H9 (cell line): ENCODE measurements at regions not wholly inside any gene's neighbourhood (a gene's known extent, or its start where the extent isn't known, plus 50 kb on each side); places are given as distances from the start of the nearest gene placed in this dataset.
"Not testable (repeated sequence)": the region's sequence is repeated elsewhere in the genome, so short reads cannot be mapped to it uniquely, and the experiment has no call there.

Source experiments
- DNase-seq: peaks from one replicate; pipeline ENCODE4 v3.0.0-alpha.2; 2017
- H2AFZ ChIP-seq: one replicate; pipeline ENCODE4 v1.6.1; 2013; ENCODE audit warnings: mild to moderate bottlenecking, low read length, control low read depth, moderate library complexity
- H2AK5ac ChIP-seq: 2 replicates; pipeline ENCODE4 v1.6.1; 2013; ENCODE audit warnings: low read length, control low read depth, mixed read lengths; ENCODE audit not compliant: insufficient read length
- H2BK120ac ChIP-seq: one replicate; pipeline ENCODE4 v1.6.1; 2013; ENCODE audit warnings: low read depth, mild to moderate bottlenecking, low read length, control low read depth, inconsistent platforms; ENCODE audit not compliant: poor library complexity, severe bottlenecking
- H2BK12ac ChIP-seq: 2 replicates; pipeline ENCODE4 v1.6.1; 2013; ENCODE audit warnings: low read length, control low read depth, mixed read lengths, low read depth; ENCODE audit not compliant: insufficient read length
- H2BK15ac ChIP-seq: 2 replicates; pipeline ENCODE4 v1.6.1; 2013; ENCODE audit warnings: low read depth, low read length, control low read depth
- H2BK20ac ChIP-seq: one replicate; pipeline ENCODE4 v1.6.1; 2013; ENCODE audit warnings: low read depth, mild to moderate bottlenecking, low read length, control low read depth, inconsistent platforms; ENCODE audit not compliant: poor library complexity, severe bottlenecking
- H2BK5ac ChIP-seq: 2 replicates; pipeline ENCODE4 v1.6.1; 2013; ENCODE audit warnings: low read length, control low read depth, mixed read lengths; ENCODE audit not compliant: insufficient read length
- H3K14ac ChIP-seq: 2 replicates; pipeline ENCODE4 v1.6.1; 2013; ENCODE audit warnings: low read length, control low read depth; ENCODE audit not compliant: insufficient read depth
- H3K18ac ChIP-seq: 2 replicates; pipeline ENCODE4 v1.6.1; 2013; ENCODE audit warnings: low read depth, mild to moderate bottlenecking, mixed read lengths, low read length, control low read depth; ENCODE audit not compliant: insufficient read length
- H3K23ac ChIP-seq: 2 replicates; pipeline ENCODE4 v1.6.1; 2013; ENCODE audit warnings: low read length, control low read depth, mixed read lengths, low read depth; ENCODE audit not compliant: insufficient read length
- H3K23me2 ChIP-seq: 2 replicates; pipeline ENCODE4 v1.6.1; 2013; ENCODE audit warnings: low read depth, mild to moderate bottlenecking, mixed read lengths, low read length, control low read depth; ENCODE audit not compliant: insufficient read length, poor library complexity, severe bottlenecking
- H3K27ac ChIP-seq: 2 replicates; pipeline ENCODE4 v1.5.1; 2013; ENCODE audit warnings: low read length, control low read depth, mixed read lengths, low read depth; ENCODE audit not compliant: insufficient read length
- H3K27me3 ChIP-seq: 2 replicates; pipeline ENCODE4 v1.6.1; 2013; ENCODE audit warnings: low read length, control low read depth, inconsistent platforms; ENCODE audit not compliant: insufficient read depth
- H3K4ac ChIP-seq: 2 replicates; pipeline ENCODE4 v1.6.1; 2013; ENCODE audit warnings: low read depth, mild to moderate bottlenecking, control low read depth, inconsistent platforms, low read length, moderate library complexity
- H3K4me1 ChIP-seq: 2 replicates; pipeline ENCODE4 v1.6.1; 2013; ENCODE audit warnings: low read length, control low read depth, inconsistent platforms; ENCODE audit not compliant: insufficient read depth
- H3K4me2 ChIP-seq: 2 replicates; pipeline ENCODE4 v1.6.1; 2013; ENCODE audit warnings: low read length, control low read depth, mixed read lengths; ENCODE audit not compliant: insufficient read length, insufficient read depth
- H3K56ac ChIP-seq: 2 replicates; pipeline ENCODE4 v1.6.1; 2013; ENCODE audit warnings: low read depth, mild to moderate bottlenecking, mixed read lengths, low read length, control low read depth; ENCODE audit not compliant: insufficient read length
- H3K79me1 ChIP-seq: 2 replicates; pipeline ENCODE4 v1.6.1; 2013; ENCODE audit warnings: low read depth, mild to moderate bottlenecking, moderate library complexity, low read length, control low read depth, inconsistent platforms; ENCODE audit not compliant: insufficient read depth, poor library complexity, severe bottlenecking
- H3K79me2 ChIP-seq: 2 replicates; pipeline ENCODE4 v1.6.1; 2013; ENCODE audit warnings: low read length, control low read depth, inconsistent platforms; ENCODE audit not compliant: insufficient read depth
- H3K9ac ChIP-seq: 2 replicates; pipeline ENCODE4 v1.6.1; 2013; ENCODE audit warnings: low read length, control low read depth, mixed read lengths; ENCODE audit not compliant: insufficient read length; ENCODE audit errors: extremely low read depth
- H3K9me3 ChIP-seq: one replicate; pipeline ENCODE4 v1.6.1; 2013; ENCODE audit warnings: low read depth, low read length, inconsistent platforms; ENCODE audit not compliant: control insufficient read depth
- H3T11ph ChIP-seq: one replicate; pipeline ENCODE4 v1.6.1; 2013; ENCODE audit warnings: mild to moderate bottlenecking, low read length, control low read depth, inconsistent platforms
- H4K20me1 ChIP-seq: one replicate; pipeline ENCODE4 v1.6.1; 2013; ENCODE audit not compliant: control insufficient read depth, insufficient read length, insufficient read depth
- H4K5ac ChIP-seq: 2 replicates; pipeline ENCODE4 v1.6.1; 2013; ENCODE audit warnings: low read depth, mild to moderate bottlenecking, mixed read lengths, low read length, control low read depth; ENCODE audit not compliant: insufficient read length
- H4K8ac ChIP-seq: replicated peaks from 2 replicates; pipeline ENCODE4 v1.6.1; 2013; ENCODE audit warnings: low read length, control low read depth, mixed read lengths, low read depth; ENCODE audit not compliant: insufficient read length
- H4K91ac ChIP-seq: 2 replicates; pipeline ENCODE4 v1.6.1; 2013; ENCODE audit warnings: low read depth, mild to moderate bottlenecking, moderate library complexity, mixed read lengths, low read length, control low read depth; ENCODE audit not compliant: insufficient read length
- H3K27ac Mint-ChIP-seq, 3 experiments: 2 replicates in 2 of 3; 3 replicates in 1 of 3; pipeline ENCODE4 v1.8.0; 2020 to 2021; ENCODE audit warnings: mixed read lengths in 3 of 3, mild to moderate bottlenecking in 1 of 3, moderate library complexity in 1 of 3
- H3K27me3 Mint-ChIP-seq: 2 replicates; pipeline ENCODE4 v1.8.0; 2021; ENCODE audit warnings: low read depth, mild to moderate bottlenecking, moderate library complexity, mixed read lengths
- H3K36me3 Mint-ChIP-seq, 3 experiments: 2 replicates in 2 of 3; 3 replicates in 1 of 3; pipeline ENCODE4 v1.8.0; 2020 to 2021; ENCODE audit warnings: low read depth in 3 of 3, mixed read lengths in 3 of 3; ENCODE audit not compliant: insufficient read depth in 1 of 3
- H3K4me1 Mint-ChIP-seq, 2 experiments: 2 replicates each; pipeline ENCODE4 v1.8.0; 2020; ENCODE audit warnings: mixed read lengths in 2 of 2
- H3K4me3 Mint-ChIP-seq, 2 experiments: 2 replicates in 1 of 2; 3 replicates in 1 of 2; pipeline ENCODE4 v1.8.0; 2020 to 2021; ENCODE audit warnings: mild to moderate bottlenecking in 2 of 2, mixed read lengths in 2 of 2, moderate library complexity in 1 of 2
- H3K9me3 Mint-ChIP-seq, 2 experiments: 2 replicates in 1 of 2; 3 replicates in 1 of 2; pipeline ENCODE4 v1.8.0; 2020; ENCODE audit warnings: mild to moderate bottlenecking in 2 of 2, mixed read lengths in 2 of 2, moderate library complexity in 1 of 2
- CTCF ChIP-seq: fragments of 200-600 bp; sonication (generic); conservative IDR thresholded peaks from 3 replicates; pipeline ENCODE4 v1.8.0; 2021; ENCODE audit warnings: antibody characterized with exemption, mild to moderate bottlenecking
- WGBS: extraction: QIAGEN DNeasy Blood & Tissue Kit; methylation state at CpG from one replicate; pipeline ENCODE4 v1.1.7; 2013; ENCODE audit warnings: missing lambda C conversion rate, low lambda C conversion rate, mixed read lengths; ENCODE audit not compliant: insufficient read length; ENCODE audit errors: extremely low coverage; 5-methylcytosine and 5-hydroxymethylcytosine counted together

DNA sequence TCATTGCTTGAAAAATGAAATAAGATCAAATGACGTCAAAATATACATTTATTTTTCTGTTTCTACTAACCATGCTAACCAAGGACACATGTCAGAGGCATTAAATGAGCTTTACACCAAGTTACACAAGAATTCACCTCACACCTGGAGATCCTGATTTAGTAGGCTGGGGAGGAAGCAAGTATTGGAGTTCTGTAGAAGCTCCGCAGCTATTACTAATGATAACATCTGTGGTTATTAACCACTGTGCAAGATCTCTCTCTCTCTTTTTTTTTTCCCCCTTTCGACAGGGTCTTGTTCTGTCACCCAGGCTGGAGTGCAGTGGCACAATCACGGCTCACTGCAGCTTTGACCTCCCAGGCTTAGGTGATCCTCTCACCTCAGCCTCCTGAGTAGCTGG lies 104.0 kb downstream of the ZNF22 start:
- Mint-ChIP-seq H3K36me3 (no peaks in the 10 kb centered on the region), H3K27ac (no peak overlapping the region; a peak in 1 of 7 replicates), H3K9me3 (no peaks in the 10 kb centered on the region; a peak in 1 of 5 replicates), H3K4me1 (peaks cover 16 to 18% of the 10 kb centered on the region in 2 experiments), H3K4me3 (no peak overlapping the region), H3K27me3 (peaks cover 9% of the 10 kb centered on the region)
- H3K27me3 ChIP-seq: no peaks in the 10 kb centered on the region
- H2BK12ac ChIP-seq: no peak overlapping the region
- no peak overlapping the region for H2BK120ac ChIP-seq
- no peaks in the 10 kb centered on the region for H3K4me1 ChIP-seq
- H4K8ac ChIP-seq: no peak overlapping the region
- no peak overlapping the region for H3K18ac ChIP-seq
- H4K20me1 ChIP-seq: no peaks in the 10 kb centered on the region
- no peaks in the 10 kb centered on the region for H3K79me1 ChIP-seq
- DNase-seq: no peak
- TF ChIP-seq CTCF: no peak
- no peaks in the 10 kb centered on the region for H3K23me2 ChIP-seq
- H2BK5ac ChIP-seq: no peak overlapping the region
- H3K4ac ChIP-seq: no peak overlapping the region
- H4K91ac ChIP-seq: no peak overlapping the region
- H2AK5ac ChIP-seq: no peak overlapping the region
- H3K79me2 ChIP-seq: no peaks in the 10 kb centered on the region
- no peak overlapping the region for H2BK20ac ChIP-seq
- H4K5ac ChIP-seq: no peak overlapping the region
- H2AFZ ChIP-seq: no peak overlapping the region
- H3K56ac ChIP-seq: no peak overlapping the region
- no peak overlapping the region for H3K14ac ChIP-seq
- no peak overlapping the region for H2BK15ac ChIP-seq
- no peaks in the 10 kb centered on the region for H3K9me3 ChIP-seq
- no peak overlapping the region for H3K9ac ChIP-seq
- H3K27ac ChIP-seq: no peak overlapping the region
- no peak overlapping the region for H3K4me2 ChIP-seq
- no peak overlapping the region for H3T11ph ChIP-seq
- WGBS: no CpG with 5 or more reads among the region's 4 CpGs
- H3K23ac ChIP-seq: no peak overlapping the region

- not testable (repeated sequence) for H3K9me3 ChIP-seq, H2AK5ac ChIP-seq, H4K91ac ChIP-seq, H2BK5ac ChIP-seq, H3K79me2 ChIP-seq, H3K27me3 ChIP-seq, H3K9ac ChIP-seq, H4K5ac ChIP-seq, H3K56ac ChIP-seq, H3K27me3 Mint-ChIP-seq, H3K36me3 Mint-ChIP-seq, H3K4me3 Mint-ChIP-seq, H3K18ac ChIP-seq, H2BK15ac ChIP-seq, H3K27ac ChIP-seq, H3K14ac ChIP-seq, H2BK20ac ChIP-seq, DNase-seq, H3K23ac ChIP-seq, H4K8ac ChIP-seq, H2AFZ ChIP-seq, H3K79me1 ChIP-seq, H3T11ph ChIP-seq, H3K4me2 ChIP-seq, H3K4ac ChIP-seq, H3K23me2 ChIP-seq, H2BK120ac ChIP-seq, H3K4me1 ChIP-seq, H3K9me3 Mint-ChIP-seq, H2BK12ac ChIP-seq, H4K20me1 ChIP-seq
- peak overlapping the region in 1 of 3 experiments; percentile 66; a peak in 2 of 7 replicates for H3K27ac Mint-ChIP-seq
- WGBS: no CpG with 5 or more reads among the region's 5 CpGs
- peaks cover 16 to 18% of the 10 kb centered on the region in 2 experiments for H3K4me1 Mint-ChIP-seq
Measured at GRCh38 chr10:45105309-45105708, 104.6 kb downstream of the ZNF22 start.
